PC-3 (cell line): ENCODE measurements at regions not wholly inside any gene's neighbourhood (a gene's known extent, or its start where the extent isn't known, plus 50 kb on each side); places are given as distances from the start of the nearest gene placed in this dataset.

Experiments used
- ATAC-seq: fragments of 200-7000 bp; cut with Tn5 transposase; 2 replicates; pipeline ENCODE4 v1.9.1; 2020; ENCODE audit warnings: mild to moderate bottlenecking, moderate library complexity
- BruUV-seq: library from RNA; stranded (reverse); fragments of 400-500 nt; replicated peaks from 2 replicates; lab custom pipeline; 2021; lab: Mats Ljungman, UMichigan
- CTCF ChIA-PET: fragments of 300-600 bp; sonication (Branson Sonifier 250); formaldehyde crosslinking; loops from one replicate; lab custom pipeline; 2022; ENCODE audit warnings: antibody characterized with exemption; lab: Charles Lee
- POLR2A ChIA-PET: fragments of 300-600 bp; sonication (Branson Sonifier 250); formaldehyde crosslinking; loops from one replicate; lab custom pipeline; 2022; ENCODE audit warnings: antibody characterized with exemption; ENCODE audit not compliant: unreplicated experiment; lab: Charles Lee
- DNase-seq: peaks from one replicate; pipeline ENCODE4 v3.0.0-alpha.2; 2015
- H2AFZ ChIP-seq: fragments of 300-600 bp; sonication (generic); 2 replicates; pipeline ENCODE4 v1.6.0; 2016; ENCODE audit warnings: antibody characterized with exemption, low read length
- H3F3A ChIP-seq: fragments of 300-600 bp; sonication (generic); one replicate; pipeline ENCODE4 v1.6.0; 2017; ENCODE audit warnings: antibody characterized with exemption, low read length, control low read depth, mild to moderate bottlenecking; ENCODE audit not compliant: unreplicated experiment
- H3K27ac ChIP-seq: fragments of 300-600 bp; sonication (generic); 2 replicates; pipeline ENCODE4 v1.5.1; 2016; ENCODE audit warnings: mild to moderate bottlenecking, low read length
- H3K27me3 ChIP-seq: fragments of 300-600 bp; sonication (generic); 2 replicates; pipeline ENCODE4 v1.6.1; 2016; ENCODE audit warnings: low read length, mixed read lengths
- H3K36me3 ChIP-seq: fragments of 300-600 bp; sonication (generic); 2 replicates; pipeline ENCODE4 v1.6.1; 2016; ENCODE audit warnings: low read depth, mixed run types, low read length, mixed read lengths
- H3K4me1 ChIP-seq: fragments of 300-600 bp; sonication (generic); 2 replicates; pipeline ENCODE4 v1.5.1; 2016; ENCODE audit warnings: low read length; ENCODE audit not compliant: insufficient read depth
- H3K4me2 ChIP-seq: fragments of 300-600 bp; sonication (generic); 2 replicates; pipeline ENCODE4 v1.6.0; 2016; ENCODE audit warnings: low read length
- H3K4me3 ChIP-seq: fragments of 300-600 bp; sonication (generic); 2 replicates; pipeline ENCODE4 v1.5.1; 2016; ENCODE audit warnings: mild to moderate bottlenecking, low read length, mixed read lengths
- H3K79me2 ChIP-seq: fragments of 300-600 bp; sonication (generic); 2 replicates; pipeline ENCODE4 v1.6.1; 2017; ENCODE audit warnings: low read length, mixed read lengths
- H3K9ac ChIP-seq: fragments of 300-600 bp; sonication (generic); 2 replicates; pipeline ENCODE4 v1.6.0; 2016; ENCODE audit warnings: mild to moderate bottlenecking, low read length
- H3K9me2 ChIP-seq: fragments of 300-600 bp; sonication (generic); replicated peaks from 2 replicates; pipeline ENCODE4 v1.6.1; 2016; ENCODE audit warnings: mixed run types, low read length, mixed read lengths
- H3K9me3 ChIP-seq: fragments of 300-600 bp; sonication (generic); 2 replicates; pipeline ENCODE4 v1.6.1; 2016; ENCODE audit warnings: low read length, mixed read lengths
- H4K20me1 ChIP-seq: fragments of 300-600 bp; sonication (generic); 2 replicates; pipeline ENCODE4 v1.6.1; 2016; ENCODE audit warnings: low read length, mixed read lengths
- EZH2 ChIP-seq: fragments of 300-600 bp; sonication (generic); IDR thresholded peaks from one replicate; pipeline ENCODE4 v1.6.1; 2017; ENCODE audit warnings: antibody characterized with exemption, mild to moderate bottlenecking, low read length; ENCODE audit not compliant: unreplicated experiment
- EZH2phosphoT487 ChIP-seq: fragments of 300-600 bp; sonication (generic); IDR thresholded peaks from 2 replicates; pipeline ENCODE4 v1.6.1; 2018; ENCODE audit warnings: mild to moderate bottlenecking, antibody characterized with exemption, low read length, borderline replicate concordance
- intact Hi-C: fragments of 100-400 bp; cut with micrococcal nuclease; formaldehyde crosslinking; loops from 2 replicates; pipeline ENCODE4 v1.9.0; 2023
- TF ChIP-seq, protein P1 (sequence below): fragments of 300-600 bp; sonication (generic); conservative IDR thresholded peaks from 2 replicates; pipeline ENCODE4 v1.5.1; 2017; ENCODE audit warnings: antibody characterized with exemption, low read depth, mild to moderate bottlenecking, low read length

DNA sequence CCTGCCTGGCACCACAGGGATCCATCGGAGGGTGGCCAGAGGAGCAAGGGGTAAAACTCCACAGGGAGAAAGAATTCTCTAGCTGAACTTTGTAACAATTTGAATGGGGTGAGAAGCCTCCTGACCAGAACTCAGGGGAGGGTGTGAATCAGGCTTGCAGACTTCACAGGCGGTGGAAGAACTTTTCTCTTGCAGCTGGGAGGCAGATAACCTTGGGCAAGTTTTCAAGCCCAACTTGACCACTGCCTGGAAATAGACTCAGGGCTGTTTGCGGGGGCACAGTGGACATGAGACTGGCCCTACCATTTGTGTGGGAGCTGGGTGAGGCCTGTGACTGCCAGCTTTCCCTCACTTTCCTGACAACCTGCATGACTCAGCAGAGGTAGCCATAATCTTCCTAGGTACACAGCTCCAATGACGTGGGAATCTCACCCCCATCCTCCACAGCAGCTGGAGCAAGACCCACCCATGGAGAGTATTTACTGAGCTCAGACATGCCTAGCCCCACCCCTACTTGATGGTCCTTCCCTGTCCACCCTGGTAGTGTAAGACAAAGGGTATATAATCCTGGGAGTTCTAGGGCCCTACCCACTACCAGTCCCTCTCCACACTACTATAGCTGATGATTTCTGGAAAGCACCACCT, 210.0 kb upstream of the AGTR2 start:
- peak; percentile 25 for DNase-seq
- no TSS peak for BruUV-seq
- no peaks in the 10 kb centered on the region for H3K9me2 ChIP-seq
- H3K4me2 ChIP-seq, result no peak overlapping the region
- no peaks in the 10 kb centered on the region for H3K9me3 ChIP-seq
- no peak overlapping the region for H3K4me3 ChIP-seq
- no peaks in the 10 kb centered on the region for H3F3A ChIP-seq
- TF ChIP-seq, protein P1, sequence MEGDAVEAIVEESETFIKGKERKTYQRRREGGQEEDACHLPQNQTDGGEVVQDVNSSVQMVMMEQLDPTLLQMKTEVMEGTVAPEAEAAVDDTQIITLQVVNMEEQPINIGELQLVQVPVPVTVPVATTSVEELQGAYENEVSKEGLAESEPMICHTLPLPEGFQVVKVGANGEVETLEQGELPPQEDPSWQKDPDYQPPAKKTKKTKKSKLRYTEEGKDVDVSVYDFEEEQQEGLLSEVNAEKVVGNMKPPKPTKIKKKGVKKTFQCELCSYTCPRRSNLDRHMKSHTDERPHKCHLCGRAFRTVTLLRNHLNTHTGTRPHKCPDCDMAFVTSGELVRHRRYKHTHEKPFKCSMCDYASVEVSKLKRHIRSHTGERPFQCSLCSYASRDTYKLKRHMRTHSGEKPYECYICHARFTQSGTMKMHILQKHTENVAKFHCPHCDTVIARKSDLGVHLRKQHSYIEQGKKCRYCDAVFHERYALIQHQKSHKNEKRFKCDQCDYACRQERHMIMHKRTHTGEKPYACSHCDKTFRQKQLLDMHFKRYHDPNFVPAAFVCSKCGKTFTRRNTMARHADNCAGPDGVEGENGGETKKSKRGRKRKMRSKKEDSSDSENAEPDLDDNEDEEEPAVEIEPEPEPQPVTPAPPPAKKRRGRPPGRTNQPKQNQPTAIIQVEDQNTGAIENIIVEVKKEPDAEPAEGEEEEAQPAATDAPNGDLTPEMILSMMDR, result no peak
- TF ChIP-seq EZH2 (no peak), EZH2phosphoT487 (no peak)
- H3K79me2 ChIP-seq, result no peaks in the 10 kb centered on the region
- ATAC-seq, result no peak
- H3K4me1 ChIP-seq, result peaks cover 14% of the 10 kb centered on the region; the same call in 1 of the 2 replicates
- H3K27ac ChIP-seq, result peak overlapping the region; percentile 29; the same call in 1 of the 2 replicates
- CTCF ChIA-PET, result no interaction called here
- H3K9ac ChIP-seq, result peak overlapping the region; percentile 15; the same call in 1 of the 2 replicates
- H3K27me3 ChIP-seq, result no peaks in the 10 kb centered on the region
- H3K36me3 ChIP-seq, result no peaks in the 10 kb centered on the region
- intact Hi-C loops, result no loop called here
- no peaks in the 10 kb centered on the region for H4K20me1 ChIP-seq
- POLR2A ChIA-PET, result interaction anchor here (0.6 kb wide), 1 partner anchor 282 kb away, joined by 5 read pairs; no protein-coding TSS in a partner anchor
- H2AFZ ChIP-seq, result peak overlapping the region; percentile 57; the same call in 1 of the 2 replicates

DNA sequence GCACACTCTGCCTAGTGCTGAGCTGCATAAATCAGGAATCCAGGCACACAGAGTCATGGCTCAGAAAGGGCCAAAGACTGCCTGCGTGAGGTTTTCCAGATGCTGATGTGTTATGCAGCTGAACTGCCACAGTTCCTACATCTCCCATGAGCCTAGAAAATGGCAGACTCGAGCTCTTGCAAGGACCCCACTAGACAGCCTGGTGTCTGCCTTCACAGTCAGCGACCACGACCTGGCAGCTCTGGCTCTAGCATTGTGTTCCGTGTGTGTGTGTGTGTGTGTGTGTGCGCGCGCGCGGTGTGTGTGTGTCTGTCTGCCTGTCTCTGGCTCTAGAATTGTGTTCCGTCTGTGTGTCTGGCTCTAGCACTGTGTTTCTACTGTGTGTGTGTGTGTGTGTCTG, 203.6 kb upstream of the AGTR2 start:
- no peaks in the 10 kb centered on the region for H3K9me3 ChIP-seq
- POLR2A ChIA-PET, result no interaction called here
- H3K4me1 ChIP-seq, result no peaks in the 10 kb centered on the region
- no peak overlapping the region for H3K4me2 ChIP-seq
- H3K36me3 ChIP-seq, result no peaks in the 10 kb centered on the region
- DNase-seq (no peak), ATAC-seq (no peak)
- TF ChIP-seq EZH2 (no peak), EZH2phosphoT487 (no peak)
- TF ChIP-seq, protein P1, result no peak
- intact Hi-C loops, result no loop called here
- H3K4me3 ChIP-seq, result no peak overlapping the region
- H4K20me1 ChIP-seq, result no peaks in the 10 kb centered on the region
- no peak overlapping the region for H3K27ac ChIP-seq
- H3K79me2 ChIP-seq, result no peaks in the 10 kb centered on the region
- no peak overlapping the region for H2AFZ ChIP-seq
- H3K27me3 ChIP-seq, result no peaks in the 10 kb centered on the region
- H3K9me2 ChIP-seq, result no peaks in the 10 kb centered on the region
- no peaks in the 10 kb centered on the region for H3F3A ChIP-seq
- CTCF ChIA-PET, result no interaction called here
- no peak overlapping the region for H3K9ac ChIP-seq
- no TSS peak for BruUV-seq

DNA sequence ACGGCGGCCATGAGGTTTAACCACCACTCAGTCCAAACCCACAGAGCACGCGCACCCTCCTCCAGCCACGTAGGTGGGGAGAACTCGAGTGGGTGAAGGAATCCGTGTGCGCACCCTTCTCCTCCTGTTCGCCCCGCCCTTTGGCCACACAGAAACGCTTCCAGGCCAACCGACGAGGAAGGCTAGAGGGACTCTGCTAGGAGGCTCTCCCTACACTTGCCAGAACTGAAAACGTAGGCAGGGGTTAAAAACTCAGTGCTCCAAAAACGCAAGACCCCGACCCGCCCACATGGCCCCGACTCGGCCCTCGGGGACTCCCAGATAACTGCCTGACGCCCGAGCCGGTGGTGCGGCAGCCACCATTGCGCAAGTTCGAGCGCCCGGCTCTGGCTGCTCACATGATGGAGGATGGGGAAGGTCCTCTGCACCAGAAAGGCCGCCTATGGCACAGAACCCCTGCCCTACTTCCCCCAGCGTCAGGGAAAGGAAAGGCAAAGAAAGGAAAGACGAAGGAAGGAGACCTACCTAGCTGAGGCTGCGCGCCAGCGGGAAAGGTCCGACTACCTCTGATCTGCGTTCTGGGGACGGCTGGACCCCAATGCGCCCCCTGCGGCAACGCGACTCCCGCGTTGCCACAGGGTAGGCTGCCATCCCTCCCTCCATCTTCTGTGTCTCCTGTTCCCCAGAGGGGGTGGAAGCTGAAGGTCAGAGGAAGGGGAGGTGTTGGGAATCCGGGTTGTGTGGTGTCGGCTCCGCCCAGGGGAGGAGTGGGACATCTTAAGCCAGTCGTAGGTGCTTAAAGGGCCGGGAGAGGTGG, 201.9 kb upstream of the AGTR2 start:
- intact Hi-C loops, result no loop called here
- BruUV-seq, result no TSS peak
- no peak overlapping the region for H3K9ac ChIP-seq

More for the DNA sequence above, 201.9 kb upstream of the AGTR2 start:
- Histone ChIP-seq H3K36me3 (no peaks in the 10 kb centered on the region), H3K27ac (no peak overlapping the region), H2AFZ (no peak overlapping the region), H3K79me2 (no peaks in the 10 kb centered on the region), H3K27me3 (no peaks in the 10 kb centered on the region), H3K9me2 (no peaks in the 10 kb centered on the region), H3K4me1 (no peaks in the 10 kb centered on the region), H3F3A (no peaks in the 10 kb centered on the region), H3K9me3 (no peaks in the 10 kb centered on the region), H3K4me3 (no peak overlapping the region), H3K4me2 (no peak overlapping the region), H4K20me1 (no peaks in the 10 kb centered on the region)
- TF ChIP-seq, protein P1, result no peak
- ATAC-seq, result no peak
- DNase-seq, result no peak
- CTCF ChIA-PET, result no interaction called here
- POLR2A ChIA-PET, result no interaction called here
